Vagina (tissue), 2 donors: ENCODE measurements at regions not wholly inside any gene's neighbourhood (a gene's known extent, or its start where the extent isn't known, plus 50 kb on each side); places are given as distances from the start of the nearest gene placed in this dataset.

ENCODE experiments used
- DNase-seq, 2 donors: peaks; one replicate each; pipeline ENCODE4 v3.0.0-alpha.2; 2017; ENCODE audit errors: extremely low spot score in 2 of 2
- H3K27ac ChIP-seq: fragments of 200-600 bp; sonication (generic); one replicate; pipeline ENCODE4 v1.5.1; 2019
- H3K27me3 ChIP-seq: fragments of 200-600 bp; sonication (generic); one replicate; pipeline ENCODE4 v1.5.1; 2019
- H3K36me3 ChIP-seq, 2 donors: fragments of 200-600 bp; sonication (generic); one replicate each; pipeline ENCODE4 v1.5.1; 2017 to 2019
- H3K4me1 ChIP-seq: fragments of 200-600 bp; sonication (generic); one replicate; pipeline ENCODE4 v1.5.1; 2019
- H3K4me3 ChIP-seq, 2 donors: fragments of 200-600 bp; sonication (generic); 1 replicate in 1 of 2; 2 replicates in 1 of 2; pipeline ENCODE4 v1.5.1; 2016 to 2019
- H3K9me3 ChIP-seq: fragments of 200-600 bp; sonication (generic); one replicate; pipeline ENCODE4 v1.5.1; 2019
- POLR2A ChIP-seq, 2 donors: fragments of 450-650 bp; IDR thresholded peaks; one replicate each; pipeline ENCODE4 v1.6.1; 2017; ENCODE audit warnings: antibody characterized with exemption in 2 of 2, mild to moderate bottlenecking in 2 of 2, moderate library complexity in 2 of 2
- POLR2AphosphoS5 ChIP-seq, 2 donors: sonication (generic); formaldehyde crosslinking; IDR thresholded peaks; one replicate each; pipeline ENCODE4 v1.9.0; 2017; ENCODE audit warnings: antibody characterized with exemption in 2 of 2, mild to moderate bottlenecking in 2 of 2, low read depth in 1 of 2; ENCODE audit not compliant: insufficient read depth in 1 of 2
- intact Hi-C: fragments of 100-400 bp; cut with DNase I; formaldehyde crosslinking; loops from one replicate; pipeline ENCODE4 v1.15.1; 2023
- TF ChIP-seq, protein P1 (sequence below), 3 experiments: fragments of 450-650 bp in 2 of 3; fragments of 200-600 bp in 1 of 3; sonication (generic) in 1 of 3; IDR thresholded peaks; one replicate each; pipeline ENCODE4 v1.5.1; 2017 to 2019; ENCODE audit warnings: antibody characterized with exemption in 3 of 3, mild to moderate bottlenecking in 2 of 3, moderate library complexity in 2 of 3

DNA sequence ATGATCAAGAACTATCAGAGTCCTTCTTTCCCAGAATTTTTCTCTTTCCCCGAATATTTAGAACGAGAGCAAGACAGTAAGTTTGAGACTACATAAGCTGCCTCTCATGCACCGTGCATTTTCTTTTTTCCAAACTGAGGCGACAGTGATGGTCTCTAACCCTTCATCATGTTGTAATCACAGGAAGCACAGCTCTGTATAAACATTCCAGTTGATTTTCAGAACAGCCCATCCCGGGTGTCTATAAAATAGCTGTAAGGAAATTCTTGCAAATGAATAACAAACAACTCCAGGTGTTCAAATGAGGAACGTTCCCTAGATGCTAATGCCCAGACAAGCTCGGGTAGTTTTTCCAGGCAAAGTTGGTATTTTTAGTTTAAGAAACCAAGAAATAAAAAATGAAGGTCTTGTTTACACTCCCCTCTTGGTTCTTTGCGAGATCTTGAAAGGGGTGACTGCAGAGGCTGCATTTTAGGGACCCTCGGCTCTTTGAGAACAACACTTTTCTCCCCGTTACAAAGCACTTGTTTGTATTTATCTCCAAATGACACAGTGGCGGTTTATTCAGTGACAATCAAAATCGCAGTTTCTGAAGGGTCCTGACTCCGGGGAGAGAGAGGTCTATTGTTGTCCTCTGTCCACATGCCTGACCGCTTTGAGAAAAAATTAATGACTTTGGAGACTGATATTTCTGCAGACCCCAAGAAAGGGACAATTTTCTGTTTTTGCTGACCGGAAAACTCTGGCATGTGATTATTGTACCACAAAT lies 101.1 kb upstream of the NCK2 start:
- TF ChIP-seq POLR2A (IDR thresholded peaks at IDR 0.05) = no peak
- no peak for TF ChIP-seq POLR2AphosphoS5 (IDR thresholded peaks at IDR 0.05; ENCODE audit: insufficient read depth in 1 of 2, low read depth in 1 of 2)
- TF ChIP-seq, protein P1, sequence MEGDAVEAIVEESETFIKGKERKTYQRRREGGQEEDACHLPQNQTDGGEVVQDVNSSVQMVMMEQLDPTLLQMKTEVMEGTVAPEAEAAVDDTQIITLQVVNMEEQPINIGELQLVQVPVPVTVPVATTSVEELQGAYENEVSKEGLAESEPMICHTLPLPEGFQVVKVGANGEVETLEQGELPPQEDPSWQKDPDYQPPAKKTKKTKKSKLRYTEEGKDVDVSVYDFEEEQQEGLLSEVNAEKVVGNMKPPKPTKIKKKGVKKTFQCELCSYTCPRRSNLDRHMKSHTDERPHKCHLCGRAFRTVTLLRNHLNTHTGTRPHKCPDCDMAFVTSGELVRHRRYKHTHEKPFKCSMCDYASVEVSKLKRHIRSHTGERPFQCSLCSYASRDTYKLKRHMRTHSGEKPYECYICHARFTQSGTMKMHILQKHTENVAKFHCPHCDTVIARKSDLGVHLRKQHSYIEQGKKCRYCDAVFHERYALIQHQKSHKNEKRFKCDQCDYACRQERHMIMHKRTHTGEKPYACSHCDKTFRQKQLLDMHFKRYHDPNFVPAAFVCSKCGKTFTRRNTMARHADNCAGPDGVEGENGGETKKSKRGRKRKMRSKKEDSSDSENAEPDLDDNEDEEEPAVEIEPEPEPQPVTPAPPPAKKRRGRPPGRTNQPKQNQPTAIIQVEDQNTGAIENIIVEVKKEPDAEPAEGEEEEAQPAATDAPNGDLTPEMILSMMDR (IDR thresholded peaks at IDR 0.05) = no peak

DNA sequence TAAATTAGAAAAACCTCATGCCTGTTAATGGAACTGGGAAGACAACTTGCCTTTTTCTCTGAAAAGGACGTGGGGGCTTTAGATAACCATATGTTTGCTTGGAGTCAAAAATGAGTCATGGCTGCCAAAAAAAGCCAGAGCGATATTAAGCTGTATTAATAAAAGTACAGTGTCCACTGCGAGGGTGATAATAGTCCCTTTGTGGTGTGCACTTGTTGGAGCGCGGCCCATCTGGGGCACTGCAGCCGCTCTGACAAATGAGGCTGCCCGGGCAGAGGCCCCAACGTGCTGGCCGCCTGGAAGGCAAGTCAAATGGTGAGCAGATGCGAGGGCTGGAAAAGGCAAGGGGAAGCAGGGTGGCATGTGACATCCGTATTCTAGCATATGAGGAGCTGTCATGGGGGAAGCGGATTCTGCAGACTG lies 103.3 kb upstream of the NCK2 start:
- H3K27me3 ChIP-seq = no peaks in the 10 kb centered on the region
- H3K4me1 ChIP-seq = no peaks in the 10 kb centered on the region
- intact Hi-C loops = no loop called here
- no peaks in the 10 kb centered on the region for H3K36me3 ChIP-seq
- H3K27ac ChIP-seq = no peak overlapping the region
- TF ChIP-seq POLR2AphosphoS5 (IDR thresholded peaks at IDR 0.05; ENCODE audit: insufficient read depth in 1 of 2, low read depth in 1 of 2) (no peak), POLR2A (IDR thresholded peaks at IDR 0.05) (no peak)
- TF ChIP-seq, protein P1 (IDR thresholded peaks at IDR 0.05) = no peak
- no peak overlapping the region for H3K4me3 ChIP-seq
- no peaks in the 10 kb centered on the region for H3K9me3 ChIP-seq
- peak in 1 of 2 donors; percentile 37 for DNase-seq

More for the DNA sequence above, 101.1 kb upstream of the NCK2 start:
- no peaks in the 10 kb centered on the region for H3K27me3 ChIP-seq
- DNase-seq = peak in 1 of 2 donors; percentile 29
- H3K4me3 ChIP-seq = peak overlapping the region in 1 of 2 donors; percentile 3
- intact Hi-C loops = no loop called here
- no peaks in the 10 kb centered on the region for H3K4me1 ChIP-seq
- H3K36me3 ChIP-seq = no peaks in the 10 kb centered on the region
- no peak overlapping the region for H3K27ac ChIP-seq
- H3K9me3 ChIP-seq = no peaks in the 10 kb centered on the region

DNA sequence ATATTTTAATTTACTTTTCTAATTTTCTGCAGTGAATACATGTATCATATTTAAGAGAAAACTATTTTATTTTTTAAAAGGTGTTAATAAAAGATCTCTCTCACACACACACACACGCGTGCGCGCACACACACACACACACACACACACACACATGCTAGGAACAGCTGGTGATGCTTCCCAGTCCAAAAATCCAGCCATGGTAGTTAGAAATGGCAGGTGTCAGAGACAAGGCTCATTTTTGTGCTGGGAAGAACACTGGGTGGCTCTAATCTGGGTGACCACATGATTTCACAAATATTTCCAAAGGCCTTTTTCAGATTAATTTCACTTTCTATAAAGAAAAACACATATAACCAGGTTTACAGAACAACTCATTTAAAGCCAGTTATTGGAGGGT lies 104.5 kb upstream of the NCK2 start:
- Histone ChIP-seq H3K4me1 (no peaks in the 10 kb centered on the region), H3K27me3 (no peaks in the 10 kb centered on the region), H3K36me3 (no peaks in the 10 kb centered on the region), H3K4me3 (no peak overlapping the region), H3K27ac (no peak overlapping the region), H3K9me3 (no peaks in the 10 kb centered on the region)
- peak in 1 of 2 donors; percentile 6 for DNase-seq
- TF ChIP-seq POLR2AphosphoS5 (IDR thresholded peaks at IDR 0.05; ENCODE audit: insufficient read depth in 1 of 2, low read depth in 1 of 2) (no peak), POLR2A (IDR thresholded peaks at IDR 0.05) (no peak)
- TF ChIP-seq, protein P1 (IDR thresholded peaks at IDR 0.05) = no peak
- intact Hi-C loops = no loop called here

DNA sequence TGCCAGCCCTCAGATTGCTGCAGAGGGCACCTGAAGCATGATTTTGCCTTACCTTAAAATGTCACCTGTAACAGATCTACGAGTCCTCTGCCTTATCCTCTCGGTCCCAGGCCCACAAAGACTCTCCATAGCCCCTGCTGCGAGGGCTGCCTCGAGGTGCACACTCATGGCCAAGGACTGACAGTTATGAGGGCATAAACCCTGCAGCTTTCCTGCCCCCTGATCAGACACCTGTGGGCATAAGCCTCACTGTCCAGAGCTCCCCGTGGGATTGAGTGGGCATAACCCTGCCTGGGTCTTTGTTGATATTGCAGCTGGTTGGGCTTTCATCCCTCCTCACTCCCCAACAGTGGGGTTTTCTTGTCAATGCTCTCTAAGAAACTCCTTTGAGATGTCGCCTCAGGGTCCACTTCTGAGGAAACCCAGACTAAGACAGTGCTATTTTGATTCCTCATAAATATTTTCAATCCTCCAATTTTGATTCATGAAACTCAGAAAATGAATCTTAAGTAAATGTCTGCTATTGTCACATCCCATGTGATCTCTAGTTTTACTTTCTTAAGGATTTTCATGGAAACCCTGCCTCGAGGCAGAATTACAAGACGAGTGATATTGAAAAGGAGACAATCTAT lies 108.5 kb upstream of the NCK2 start:
- Histone ChIP-seq H3K27ac (no peak overlapping the region), H3K4me3 (no peak overlapping the region), H3K36me3 (no peaks in the 10 kb centered on the region), H3K4me1 (no peaks in the 10 kb centered on the region), H3K9me3 (no peaks in the 10 kb centered on the region), H3K27me3 (no peaks in the 10 kb centered on the region)
- peak in 1 of 2 donors; percentile 54 for DNase-seq
- no peak for TF ChIP-seq POLR2AphosphoS5 (IDR thresholded peaks at IDR 0.05; ENCODE audit: insufficient read depth in 1 of 2, low read depth in 1 of 2)
- TF ChIP-seq POLR2A (IDR thresholded peaks at IDR 0.05) = no peak
- TF ChIP-seq, protein P1 (IDR thresholded peaks at IDR 0.05) = no peak
- intact Hi-C loops = no loop called here

DNA sequence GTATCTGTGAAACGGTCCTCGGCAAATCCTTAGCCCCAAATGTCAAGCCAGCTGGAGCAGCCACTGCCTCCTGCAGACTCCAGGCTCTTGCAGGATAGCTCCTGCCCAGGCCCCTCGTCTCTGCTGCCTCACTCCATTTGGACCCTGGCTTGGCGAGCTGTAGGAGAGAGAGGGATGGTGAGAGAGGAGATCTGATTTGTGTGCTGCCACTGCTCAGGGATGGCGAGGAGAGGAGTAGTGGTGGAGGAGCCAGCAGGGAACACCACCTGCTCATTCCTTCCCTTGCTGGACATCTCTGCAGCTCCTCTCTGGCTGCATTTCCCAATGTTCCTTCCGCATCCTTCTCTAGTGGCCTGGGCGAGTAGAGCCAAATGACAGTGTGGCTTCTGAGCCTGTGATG lies 109.1 kb upstream of the NCK2 start:
- DNase-seq = peak in 1 of 2 donors; percentile 70
- H3K9me3 ChIP-seq = no peaks in the 10 kb centered on the region
- no peaks in the 10 kb centered on the region for H3K4me1 ChIP-seq
- no peaks in the 10 kb centered on the region for H3K27me3 ChIP-seq
- H3K36me3 ChIP-seq = no peaks in the 10 kb centered on the region
- intact Hi-C loops = no loop called here
- no peak overlapping the region for H3K4me3 ChIP-seq
- H3K27ac ChIP-seq = no peak overlapping the region
- TF ChIP-seq POLR2AphosphoS5 (IDR thresholded peaks at IDR 0.05; ENCODE audit: insufficient read depth in 1 of 2, low read depth in 1 of 2) (no peak), POLR2A (IDR thresholded peaks at IDR 0.05) (no peak)
- TF ChIP-seq, protein P1 (IDR thresholded peaks at IDR 0.05) = no peak
